ENCODE measurements at regions not wholly inside any gene's neighbourhood (a gene's known extent, or its start where the extent isn't known, plus 50 kb on each side); places are given as distances from the start of the nearest gene placed in this dataset.

- TF ChIP-seq CTCF (IDR thresholded peaks at IDR 0.05) (no peak), POLR2A (IDR thresholded peaks at IDR 0.05) (no peak)
These were observed 463.7 kb downstream of the CDH2 start for GRCh38 chr18:27713037-27713737.
